Neural cell (in vitro differentiated cells): ENCODE measurements at regions not wholly inside any gene's neighbourhood (a gene's known extent, or its start where the extent isn't known, plus 50 kb on each side); places are given as distances from the start of the nearest gene placed in this dataset.

Experiments used
- CTCF ChIP-seq: fragments of 450-650 bp; IDR thresholded peaks from 2 replicates; pipeline ENCODE4 v1.5.1; 2014; ENCODE audit warnings: antibody characterized with exemption, mild to moderate bottlenecking, moderate library complexity; ENCODE audit not compliant: poor library complexity, severe bottlenecking
- EP300 ChIP-seq: fragments of 450-650 bp; conservative IDR thresholded peaks from 2 replicates; pipeline ENCODE4 v1.6.1; 2014; ENCODE audit warnings: antibody characterized with exemption, mild to moderate bottlenecking, moderate library complexity; ENCODE audit not compliant: poor library complexity, severe bottlenecking
- EZH2 ChIP-seq: fragments of 200-600, 300-800 bp; shearing (Covaris generic), sonication (generic); IDR thresholded peaks from 2 replicates; pipeline ENCODE4 v1.6.1; 2014; ENCODE audit warnings: antibody characterized with exemption, low read length, borderline replicate concordance, mild to moderate bottlenecking; ENCODE audit not compliant: insufficient read depth, poor library complexity, severe bottlenecking
- MXI1 ChIP-seq: fragments of 450-650 bp; conservative IDR thresholded peaks from 2 replicates; pipeline ENCODE4 v1.6.1; 2014; ENCODE audit warnings: antibody characterized with exemption, mild to moderate bottlenecking; ENCODE audit not compliant: poor library complexity, severe bottlenecking
- RAD21 ChIP-seq: fragments of 450-650 bp; conservative IDR thresholded peaks from 2 replicates; pipeline ENCODE4 v1.6.1; 2014; ENCODE audit warnings: antibody characterized with exemption, mild to moderate bottlenecking, moderate library complexity
- REST ChIP-seq: IDR thresholded peaks from 2 replicates; pipeline ENCODE4 v1.6.1; 2012; ENCODE audit warnings: borderline replicate concordance

- TF ChIP-seq EZH2, result no peak
- TF ChIP-seq CTCF, result no peak
- TF ChIP-seq RAD21, result no peak
- no peak for TF ChIP-seq MXI1
- no peak for TF ChIP-seq REST
- no peak for TF ChIP-seq EP300
These were observed 119.5 kb upstream of the OSMR start for GRCh38 chr5:38726279-38726678.
